Neuron (in vitro differentiated cells): ENCODE measurements at regions not wholly inside any gene's neighbourhood (a gene's known extent, or its start where the extent isn't known, plus 50 kb on each side); places are given as distances from the start of the nearest gene placed in this dataset.

Experiments
- H2AFZ ChIP-seq: one replicate; pipeline ENCODE4 v1.6.1; 2013; ENCODE audit warnings: low read depth, mild to moderate bottlenecking, inconsistent platforms, low read length, moderate library complexity
- H3K27me3 ChIP-seq: one replicate; pipeline ENCODE4 v1.6.1; 2013; ENCODE audit warnings: low read length; ENCODE audit not compliant: insufficient read depth
- H3K36me3 ChIP-seq: one replicate; pipeline ENCODE4 v1.6.1; 2013; ENCODE audit warnings: low read length; ENCODE audit not compliant: insufficient read depth
- H3K4me1 ChIP-seq: one replicate; pipeline ENCODE4 v1.6.1; 2013; ENCODE audit warnings: low read length; ENCODE audit not compliant: insufficient read depth
- H3K4me3 ChIP-seq: 2 replicates; pipeline ENCODE4 v1.5.1; 2013; ENCODE audit warnings: mild to moderate bottlenecking, low read length, moderate library complexity
- H3K9me3 ChIP-seq: one replicate; pipeline ENCODE4 v1.6.1; 2013; ENCODE audit warnings: low read length

DNA sequence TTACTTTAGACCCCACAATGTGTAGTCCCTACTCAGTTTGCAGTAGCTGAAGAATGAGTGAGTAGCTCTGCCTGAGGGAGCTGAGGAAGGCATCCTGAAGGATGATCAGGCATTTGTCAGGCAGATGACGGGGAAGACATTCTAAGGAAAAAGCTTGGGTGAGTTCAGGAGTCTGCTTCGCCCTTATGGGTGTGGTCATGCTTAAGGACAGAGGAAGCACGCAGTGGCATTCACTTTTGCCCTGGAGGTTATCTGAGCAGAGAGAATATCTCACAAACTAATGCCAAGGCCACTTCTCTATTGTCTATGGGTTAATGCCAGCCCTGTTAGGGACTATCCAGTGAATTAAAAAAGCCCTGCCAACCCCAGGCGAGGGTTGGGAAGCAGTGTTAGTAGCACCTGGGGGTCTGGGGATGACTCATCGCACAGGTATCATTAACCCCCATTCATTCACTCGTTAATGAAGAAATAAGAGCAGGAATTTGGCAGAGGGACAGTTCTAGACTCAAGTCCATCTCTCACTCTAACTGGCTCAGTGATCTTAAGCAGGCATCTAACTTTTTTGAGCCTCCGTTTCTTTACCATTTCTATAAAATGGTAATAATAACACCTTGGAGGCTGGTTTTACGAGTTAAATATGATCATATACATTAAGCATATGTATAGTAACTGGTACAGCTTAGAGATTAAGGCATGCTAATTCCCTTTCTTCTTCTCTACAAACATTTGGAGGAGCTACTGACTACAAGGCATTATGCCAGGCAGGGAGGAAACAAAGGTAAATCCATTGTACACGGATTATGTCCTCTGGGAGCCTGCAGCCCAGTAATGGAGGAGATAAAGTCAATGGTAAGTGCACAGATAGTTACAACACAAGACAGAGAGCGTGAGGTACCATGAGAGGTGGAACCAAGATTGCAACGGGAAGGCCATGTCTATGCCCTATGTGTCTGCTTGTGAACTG, 93.2 kb upstream of the AKIRIN2 start:
- no peaks in the 10 kb centered on the region for H3K36me3 ChIP-seq

DNA sequence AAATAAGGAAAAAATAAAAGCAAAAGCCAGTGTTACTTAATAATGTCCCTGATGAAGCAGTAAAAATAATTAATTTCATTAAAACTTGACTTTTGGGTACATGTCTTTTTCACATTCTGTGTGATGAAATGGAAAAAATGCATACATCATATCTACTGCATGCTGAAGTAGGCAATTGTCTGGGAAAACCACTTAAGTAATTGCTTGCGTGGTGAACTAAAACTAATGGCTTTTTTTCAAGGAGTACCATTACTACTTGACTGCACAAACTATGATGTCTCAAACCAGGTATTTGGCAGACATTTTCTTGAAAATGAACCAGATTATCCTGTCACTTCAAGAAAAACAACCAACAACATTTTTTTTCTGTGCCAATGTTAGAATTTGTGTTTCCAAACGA, 91.3 kb upstream of the AKIRIN2 start:
- Histone ChIP-seq H3K36me3 (no peaks in the 10 kb centered on the region), H3K27me3 (no peaks in the 10 kb centered on the region), H3K9me3 (no peaks in the 10 kb centered on the region), H3K4me1 (peaks cover 10% of the 10 kb centered on the region), H3K4me3 (no peak overlapping the region), H2AFZ (no peak overlapping the region)

More for the DNA sequence above, 93.2 kb upstream of the AKIRIN2 start:
- no peaks in the 10 kb centered on the region for H3K9me3 ChIP-seq
- H3K4me3 ChIP-seq: no peak overlapping the region
- H2AFZ ChIP-seq: no peak overlapping the region
- H3K4me1 ChIP-seq: no peaks in the 10 kb centered on the region
- H3K27me3 ChIP-seq: no peaks in the 10 kb centered on the region

- Histone ChIP-seq H3K9me3 (no peaks in the 10 kb centered on the region), H3K36me3 (no peaks in the 10 kb centered on the region), H3K4me3 (no peak overlapping the region), H3K4me1 (peaks cover 10% of the 10 kb centered on the region), H3K27me3 (no peaks in the 10 kb centered on the region), H2AFZ (no peak overlapping the region)
These were observed 89.9 kb upstream of the AKIRIN2 start for GRCh38 chr6:87791982-87792381.

GRCh38 chr6:87791485-87791884, 89.5 kb upstream of the AKIRIN2 start:
- Histone ChIP-seq H3K27me3 (no peaks in the 10 kb centered on the region), H2AFZ (no peak overlapping the region), H3K36me3 (no peaks in the 10 kb centered on the region), H3K4me1 (peaks cover 10% of the 10 kb centered on the region), H3K4me3 (no peak overlapping the region), H3K9me3 (no peaks in the 10 kb centered on the region)

DNA sequence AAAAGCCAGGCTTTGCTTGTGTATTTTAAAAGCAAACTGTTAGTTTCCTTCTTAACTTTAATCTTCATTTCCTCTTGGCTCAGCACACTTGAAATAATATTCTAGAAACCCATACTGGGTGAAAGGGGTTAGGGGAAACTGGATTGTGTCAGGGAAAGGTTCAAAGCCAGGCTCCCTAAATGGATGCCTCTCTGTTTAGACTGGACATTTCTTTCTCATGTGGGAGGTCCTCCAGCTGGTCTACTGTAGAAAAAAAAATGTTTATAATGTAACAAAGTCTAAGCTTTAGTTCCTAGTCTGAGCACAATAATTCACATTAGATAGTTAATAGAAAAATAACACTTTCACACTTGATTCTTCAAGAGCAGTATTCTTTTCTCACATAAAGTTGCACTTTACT, 89.0 kb upstream of the AKIRIN2 start:
- Histone ChIP-seq H2AFZ (no peak overlapping the region), H3K4me3 (no peak overlapping the region), H3K27me3 (no peaks in the 10 kb centered on the region), H3K36me3 (no peaks in the 10 kb centered on the region), H3K9me3 (no peaks in the 10 kb centered on the region), H3K4me1 (peaks cover 10% of the 10 kb centered on the region)

GRCh38 chr6:87789900-87790290, 87.9 kb upstream of the AKIRIN2 start:
- no peaks in the 10 kb centered on the region for H3K36me3 ChIP-seq
- no peaks in the 10 kb centered on the region for H3K27me3 ChIP-seq
- peaks cover 2% of the 10 kb centered on the region for H3K9me3 ChIP-seq
- no peak overlapping the region for H2AFZ ChIP-seq
- H3K4me3 ChIP-seq: no peak overlapping the region
- peaks cover 10% of the 10 kb centered on the region for H3K4me1 ChIP-seq

- H3K9me3 ChIP-seq: peaks cover 2% of the 10 kb centered on the region
- H3K27me3 ChIP-seq: no peaks in the 10 kb centered on the region
- H2AFZ ChIP-seq: no peak overlapping the region
- H3K4me1 ChIP-seq: peaks cover 10% of the 10 kb centered on the region
- no peaks in the 10 kb centered on the region for H3K36me3 ChIP-seq
- no peak overlapping the region for H3K4me3 ChIP-seq
These were observed 87.3 kb upstream of the AKIRIN2 start for GRCh38 chr6:87789198-87789899.

GRCh38 chr6:87788141-87788540, 86.1 kb upstream of the AKIRIN2 start:
- Histone ChIP-seq H3K4me1 (peaks cover 10% of the 10 kb centered on the region), H3K9me3 (peaks cover 2% of the 10 kb centered on the region), H3K36me3 (no peaks in the 10 kb centered on the region), H3K4me3 (no peak overlapping the region), H3K27me3 (no peaks in the 10 kb centered on the region), H2AFZ (no peak overlapping the region)

GRCh38 chr6:87785229-87785862, 83.3 kb upstream of the AKIRIN2 start:
- Histone ChIP-seq H2AFZ (no peak overlapping the region), H3K27me3 (no peaks in the 10 kb centered on the region), H3K4me3 (no peak overlapping the region), H3K36me3 (no peaks in the 10 kb centered on the region), H3K9me3 (peaks cover 2% of the 10 kb centered on the region), H3K4me1 (peaks cover 10% of the 10 kb centered on the region)

- Histone ChIP-seq H3K36me3 (no peaks in the 10 kb centered on the region), H2AFZ (no peak overlapping the region)
These were observed 82.7 kb upstream of the AKIRIN2 start for GRCh38 chr6:87784690-87785089.

GRCh38 chr6:87784051-87784450, 82.0 kb upstream of the AKIRIN2 start:
- Histone ChIP-seq H3K27me3 (no peaks in the 10 kb centered on the region), H3K4me3 (no peak overlapping the region), H2AFZ (no peak overlapping the region), H3K9me3 (peaks cover 2% of the 10 kb centered on the region), H3K4me1 (peaks cover 3% of the 10 kb centered on the region), H3K36me3 (no peaks in the 10 kb centered on the region)

More at GRCh38 chr6:87784690-87785089, 82.7 kb upstream of the AKIRIN2 start:
- H3K9me3 ChIP-seq: peaks cover 2% of the 10 kb centered on the region
- no peak overlapping the region for H3K4me3 ChIP-seq
- no peaks in the 10 kb centered on the region for H3K27me3 ChIP-seq
- peaks cover 10% of the 10 kb centered on the region for H3K4me1 ChIP-seq

- H3K4me3 ChIP-seq: no peak overlapping the region
These were observed 77.5 kb upstream of the AKIRIN2 start for GRCh38 chr6:87779542-87779941.

More at GRCh38 chr6:87779542-87779941, 77.5 kb upstream of the AKIRIN2 start:
- no peaks in the 10 kb centered on the region for H3K36me3 ChIP-seq
- no peaks in the 10 kb centered on the region for H3K27me3 ChIP-seq
- no peaks in the 10 kb centered on the region for H3K4me1 ChIP-seq
- H2AFZ ChIP-seq: no peak overlapping the region
- no peaks in the 10 kb centered on the region for H3K9me3 ChIP-seq
